Glutamatergic neuron (in vitro differentiated cells): ENCODE measurements at regions not wholly inside any gene's neighbourhood (a gene's known extent, or its start where the extent isn't known, plus 50 kb on each side); places are given as distances from the start of the nearest gene placed in this dataset.

Experiments used
- DNase-seq: peaks from one replicate; pipeline ENCODE4 v3.0.0; 2022
- H3K27ac Mint-ChIP-seq: one replicate; pipeline ENCODE4 v1.8.0; 2020; ENCODE audit warnings: mild to moderate bottlenecking, mixed read lengths, inconsistent platforms; ENCODE audit not compliant: unreplicated experiment
- H3K27me3 Mint-ChIP-seq: one replicate; pipeline ENCODE4 v1.8.0; 2020; ENCODE audit warnings: mild to moderate bottlenecking, moderate library complexity, mixed read lengths, inconsistent platforms; ENCODE audit not compliant: unreplicated experiment
- H3K36me3 Mint-ChIP-seq: one replicate; pipeline ENCODE4 v1.8.0; 2020; ENCODE audit warnings: mild to moderate bottlenecking, mixed read lengths, inconsistent platforms; ENCODE audit not compliant: unreplicated experiment
- H3K4me1 Mint-ChIP-seq: one replicate; pipeline ENCODE4 v1.8.0; 2020; ENCODE audit warnings: mild to moderate bottlenecking, low read depth, mixed read lengths, inconsistent platforms; ENCODE audit not compliant: unreplicated experiment
- H3K4me3 Mint-ChIP-seq: one replicate; pipeline ENCODE4 v1.8.0; 2020; ENCODE audit warnings: mild to moderate bottlenecking, mixed read lengths, inconsistent platforms; ENCODE audit not compliant: unreplicated experiment
- H3K9me3 Mint-ChIP-seq: one replicate; pipeline ENCODE4 v1.8.0; 2020; ENCODE audit warnings: mild to moderate bottlenecking, moderate library complexity, mixed read lengths, inconsistent platforms; ENCODE audit not compliant: unreplicated experiment
- CTCF ChIP-seq: fragments of 200-600 bp; sonication (generic); IDR thresholded peaks from one replicate; pipeline ENCODE4 v1.5.0; 2021; ENCODE audit not compliant: partially characterized antibody, unreplicated experiment

- no peaks in the 10 kb centered on the region for H3K36me3 Mint-ChIP-seq
- no peak for DNase-seq
- no peak overlapping the region for H3K4me3 Mint-ChIP-seq
- no peak overlapping the region for H3K27ac Mint-ChIP-seq
- TF ChIP-seq CTCF = no peak
- H3K4me1 Mint-ChIP-seq = no peaks in the 10 kb centered on the region
- H3K9me3 Mint-ChIP-seq = no peaks in the 10 kb centered on the region
- H3K27me3 Mint-ChIP-seq = no peaks in the 10 kb centered on the region
Measured at GRCh38 chr4:114758066-114758465, 159.5 kb downstream of the UGT8 start.

GRCh38 chr4:114768501-114768900 lies 169.9 kb downstream of the UGT8 start:
- H3K27me3 Mint-ChIP-seq = no peaks in the 10 kb centered on the region
- H3K4me3 Mint-ChIP-seq = no peak overlapping the region
- no peak for DNase-seq
- TF ChIP-seq CTCF = no peak
- no peaks in the 10 kb centered on the region for H3K4me1 Mint-ChIP-seq
- H3K36me3 Mint-ChIP-seq = no peaks in the 10 kb centered on the region
- no peak overlapping the region for H3K27ac Mint-ChIP-seq
- no peaks in the 10 kb centered on the region for H3K9me3 Mint-ChIP-seq

- Mint-ChIP-seq H3K27me3 (no peaks in the 10 kb centered on the region), H3K9me3 (no peaks in the 10 kb centered on the region), H3K4me3 (no peak overlapping the region), H3K27ac (no peak overlapping the region), H3K36me3 (no peaks in the 10 kb centered on the region), H3K4me1 (no peaks in the 10 kb centered on the region)
- no peak for TF ChIP-seq CTCF
- DNase-seq = no peak
Measured at GRCh38 chr4:114770624-114771023, 172.0 kb downstream of the UGT8 start.

GRCh38 chr4:114773339-114773738 lies 174.7 kb downstream of the UGT8 start:
- H3K4me3 Mint-ChIP-seq = no peak overlapping the region
- H3K4me1 Mint-ChIP-seq = no peaks in the 10 kb centered on the region
- no peaks in the 10 kb centered on the region for H3K36me3 Mint-ChIP-seq
- no peak overlapping the region for H3K27ac Mint-ChIP-seq
- TF ChIP-seq CTCF = no peak
- H3K27me3 Mint-ChIP-seq = no peaks in the 10 kb centered on the region
- no peak for DNase-seq
- no peaks in the 10 kb centered on the region for H3K9me3 Mint-ChIP-seq
